HCT116 (cell line): ENCODE measurements at regions not wholly inside any gene's neighbourhood (a gene's known extent, or its start where the extent isn't known, plus 50 kb on each side); places are given as distances from the start of the nearest gene placed in this dataset.

ENCODE experiments used
- ATAC-seq: fragments of 200-7000 bp; cut with Tn5 transposase; 2 replicates; pipeline ENCODE4 v1.9.1; 2020; ENCODE audit warnings: mild to moderate bottlenecking, moderate library complexity
- BruUV-seq: library from RNA; stranded (reverse); fragments of 400-500 nt; replicated peaks from 2 replicates; lab custom pipeline; 2021; lab: Mats Ljungman, UMichigan
- CTCF ChIA-PET: fragments of 300-600 bp; sonication (Branson Sonifier 250); formaldehyde crosslinking; loops from one replicate; lab custom pipeline; 2021; ENCODE audit warnings: antibody characterized with exemption; lab: Charles Lee
- POLR2A ChIA-PET: fragments of 300-600, 350-600 bp; sonication (Branson Sonifier 250); formaldehyde crosslinking; loops from one replicate; lab custom pipeline; 2021; ENCODE audit warnings: antibody characterized with exemption; lab: Charles Lee
- RAD21 ChIA-PET, 2 experiments: fragments of 300-600 bp; sonication (Branson Sonifier 250); formaldehyde crosslinking; loops; one replicate each; lab custom pipeline; 2023; ENCODE audit warnings: low total read pairs in 2 of 2; ENCODE audit not compliant: uncharacterized antibody in 2 of 2, unreplicated experiment in 2 of 2, low non-redundant PET in 1 of 2; lab: Charles Lee
- DNase-seq: peaks from one replicate; pipeline ENCODE4 v3.0.0-alpha.2; 2010; ENCODE audit warnings: low read depth, low spot score
- H2AFZ ChIP-seq: fragments of 200-600 bp; shearing (Covaris generic), sonication (generic); 2 replicates; pipeline ENCODE4 v1.6.1; 2017; ENCODE audit warnings: low read depth, mixed run types, mixed read lengths, antibody characterized with exemption, low read length; ENCODE audit not compliant: poor library complexity, severe bottlenecking
- H3K27ac ChIP-seq: 2 replicates; pipeline ENCODE4 v1.5.1; 2012; ENCODE audit warnings: low read depth, low read length
- H3K27me3 ChIP-seq: fragments of 200-600 bp; sonication (generic); 2 replicates; pipeline ENCODE4 v1.6.1; 2016; ENCODE audit warnings: mixed run types, low read length, mixed read lengths; ENCODE audit not compliant: insufficient read depth
- H3K36me3 ChIP-seq, 2 experiments: fragments of 200-500 bp in 1 of 2; fragments of 200-600 bp in 1 of 2; sonication (Bioruptor generic) in 1 of 2; sonication (generic) in 1 of 2; 2 replicates each; pipeline versions ENCODE4 v1.5.1 to v1.6.1; 2014 to 2016; ENCODE audit warnings: low read length in 2 of 2, inconsistent platforms in 1 of 2, mixed read lengths in 1 of 2, mixed run types in 1 of 2; ENCODE audit not compliant: insufficient read depth in 2 of 2, control insufficient read depth in 1 of 2
- H3K4me1 ChIP-seq, 2 experiments: fragments of 200-600 bp in 1 of 2; sonication (generic) in 1 of 2; 2 replicates each; pipeline versions ENCODE4 v1.5.1 to v1.6.1; 2012 to 2017; ENCODE audit warnings: low read length in 2 of 2, inconsistent platforms in 1 of 2, mild to moderate bottlenecking in 1 of 2, mixed read lengths in 1 of 2, mixed run types in 1 of 2, moderate library complexity in 1 of 2; ENCODE audit not compliant: insufficient read depth in 2 of 2, control insufficient read depth in 1 of 2
- H3K4me2 ChIP-seq: fragments of 200-600 bp; sonication (generic); 2 replicates; pipeline ENCODE4 v1.6.1; 2017; ENCODE audit warnings: mixed run types, low read length, mixed read lengths
- H3K4me3 ChIP-seq, 2 experiments: fragments of 200-600 bp in 1 of 2; sonication (generic) in 1 of 2; replicated peaks in 1 of 2; 2 replicates each; pipeline ENCODE4 v1.5.1; 2011 to 2016; ENCODE audit warnings: low read length in 2 of 2, control low read depth in 1 of 2, low read depth in 1 of 2, mild to moderate bottlenecking in 1 of 2, mixed read lengths in 1 of 2, mixed run types in 1 of 2
- H3K79me2 ChIP-seq: fragments of 200-600 bp; sonication (generic); 2 replicates; pipeline ENCODE4 v1.6.1; 2017; ENCODE audit warnings: mild to moderate bottlenecking, mixed run types, low read length, moderate library complexity, mixed read lengths; ENCODE audit not compliant: insufficient read depth
- H3K9ac ChIP-seq: fragments of 200-600 bp; sonication (generic); 2 replicates; pipeline ENCODE4 v1.6.1; 2016; ENCODE audit warnings: low read length, mixed read lengths
- H3K9me2 ChIP-seq: fragments of 200-600 bp; sonication (generic), shearing (Covaris generic); 2 replicates; pipeline ENCODE4 v1.6.1; 2017; ENCODE audit warnings: mixed run types, mild to moderate bottlenecking, moderate library complexity; ENCODE audit not compliant: insufficient read depth
- H3K9me3 ChIP-seq, 2 experiments: fragments of 200-500 bp in 1 of 2; fragments of 200-600 bp in 1 of 2; sonication (Bioruptor generic) in 1 of 2; sonication (generic) in 1 of 2; 2 replicates each; pipeline ENCODE4 v1.6.1; 2014 to 2017; ENCODE audit warnings: low read length in 2 of 2, mixed read lengths in 2 of 2, inconsistent platforms in 1 of 2, low read depth in 1 of 2, mild to moderate bottlenecking in 1 of 2, mixed run types in 1 of 2, moderate library complexity in 1 of 2; ENCODE audit not compliant: control insufficient read depth in 1 of 2, insufficient read depth in 1 of 2
- H4K20me1 ChIP-seq: fragments of 200-600 bp; sonication (generic), shearing (Covaris generic); 2 replicates; pipeline ENCODE4 v1.6.1; 2017; ENCODE audit warnings: mixed run types, mild to moderate bottlenecking, moderate library complexity; ENCODE audit not compliant: insufficient read depth
- CBX3 ChIP-seq: IDR thresholded peaks from 2 replicates; pipeline ENCODE4 v1.6.1; 2012; ENCODE audit warnings: low read depth
- CEBPB ChIP-seq: IDR thresholded peaks from 2 replicates; pipeline ENCODE4 v1.6.1; 2012; ENCODE audit warnings: low read depth
- CTCF ChIP-seq, 3 experiments: fragments of 200-600 bp in 1 of 3; sonication (generic) in 1 of 3; IDR thresholded peaks in 2 of 3; conservative IDR thresholded peaks in 1 of 3; 2 replicates each; pipeline ENCODE4 v1.5.1; 2012 to 2017; ENCODE audit warnings: low read depth in 2 of 3, low read length in 2 of 3, antibody characterized with exemption in 1 of 3, borderline replicate concordance in 1 of 3, control low read depth in 1 of 3, mild to moderate bottlenecking in 1 of 3, mixed read lengths in 1 of 3, mixed run types in 1 of 3, moderate library complexity in 1 of 3; ENCODE audit not compliant: insufficient read depth in 1 of 3
- POLR2A ChIP-seq: IDR thresholded peaks from 2 replicates; pipeline ENCODE4 v1.7.0; 2011; ENCODE audit warnings: borderline replicate concordance; ENCODE audit not compliant: insufficient read depth, insufficient read length; ENCODE audit errors: extremely low read depth
- SIN3A ChIP-seq: IDR thresholded peaks from 2 replicates; pipeline ENCODE4 v1.6.1; 2012; ENCODE audit warnings: low read depth
- SP1 ChIP-seq: IDR thresholded peaks from 2 replicates; pipeline ENCODE4 v1.6.1; 2012; ENCODE audit warnings: low read depth
- SRF ChIP-seq: IDR thresholded peaks from 2 replicates; pipeline ENCODE4 v1.6.1; 2012; ENCODE audit warnings: low read depth
- ZFX ChIP-seq: fragments of 450-650 bp; IDR thresholded peaks from 2 replicates; pipeline ENCODE4 v1.6.1; 2017
- intact Hi-C: fragments of 100-400 bp; cut with micrococcal nuclease; formaldehyde crosslinking; loops from 2 replicates; pipeline ENCODE4 v1.10.0; 2022

GRCh38 chr6:110550353-110550752 is 73.9 kb upstream of the SLC22A16 start (continued):
- TF ChIP-seq SRF (no peak), SIN3A (no peak), POLR2A (no peak), CEBPB (no peak), CBX3 (no peak), ZFX (no peak)

GRCh38 chr6:110549277-110549676 is 72.9 kb upstream of the SLC22A16 start:
- CTCF ChIA-PET, result no interaction called here

More at GRCh38 chr6:110549277-110549676, 72.9 kb upstream of the SLC22A16 start:
- TF ChIP-seq SIN3A (no peak), SP1 (no peak), CTCF (IDR thresholded peaks at IDR 0.05 in 2 of 3, conservative IDR thresholded peaks at IDR 0.05 in 1 of 3; ENCODE audit: borderline replicate concordance in 1 of 3, insufficient read depth in 1 of 3, low read depth in 2 of 3, low read length in 2 of 3) (peak in 1 of 3 experiments; percentile 14; a peak in 1 of 6 replicates)
- TF ChIP-seq, all 23 proteins: peak for 1
- no peaks in the 10 kb centered on the region for H3K79me2 ChIP-seq
- H3K9me3 ChIP-seq, result peaks cover 0 to 7% of the 10 kb centered on the region in 2 experiments; a peak in 1 of 4 replicates
- no peak overlapping the region for H2AFZ ChIP-seq
- H3K36me3 ChIP-seq, result no peaks in the 10 kb centered on the region
- no peak overlapping the region for H3K4me3 ChIP-seq
- peaks cover 18 to 24% of the 10 kb centered on the region in 2 experiments for H3K4me1 ChIP-seq
- ChIA-PET POLR2A (no interaction called here), RAD21 (no interaction called here)
- H3K9me2 ChIP-seq, result no peaks in the 10 kb centered on the region; the same call in 1 of the 2 replicates
- intact Hi-C loops, result no loop called here
- no TSS peak for BruUV-seq
- DNase-seq (no peak), ATAC-seq (peak; percentile 39; the same call in 1 of the 2 replicates)
- H3K27me3 ChIP-seq, result no peaks in the 10 kb centered on the region
- no peak overlapping the region for H3K4me2 ChIP-seq
- H4K20me1 ChIP-seq, result no peaks in the 10 kb centered on the region
- no peak overlapping the region for H3K27ac ChIP-seq
- no peak overlapping the region for H3K9ac ChIP-seq
